ENCODE measurements at regions not wholly inside any gene's neighbourhood (a gene's known extent, or its start where the extent isn't known, plus 50 kb on each side); places are given as distances from the start of the nearest gene placed in this dataset.

GRCh38 chr14:37711831-37712475 is 116.5 kb downstream of the TTC6 start (continued):
- no peak for TF ChIP-seq RELA (CRISPR knock-in tag; IDR thresholded peaks at IDR 0.05)
- no peak for TF ChIP-seq RNF219 (CRISPR knock-in tag; IDR thresholded peaks at IDR 0.05)
- no peak for TF ChIP-seq ZNF33B (CRISPR knock-in tag; IDR thresholded peaks at IDR 0.05)
- TF ChIP-seq HMG20A (CRISPR knock-in tag; IDR thresholded peaks at IDR 0.05; ENCODE audit: borderline replicate concordance) = peak; percentile 94
- TF ChIP-seq AHR (CRISPR knock-in tag; IDR thresholded peaks at IDR 0.05) = no peak
- TF ChIP-seq HMGXB4 (CRISPR knock-in tag; IDR thresholded peaks at IDR 0.05; ENCODE audit: borderline replicate concordance in 1 of 2, low read depth in 1 of 2) = peak; percentile 35; a peak in 1 of 4 replicates
- TF ChIP-seq, protein P1, sequence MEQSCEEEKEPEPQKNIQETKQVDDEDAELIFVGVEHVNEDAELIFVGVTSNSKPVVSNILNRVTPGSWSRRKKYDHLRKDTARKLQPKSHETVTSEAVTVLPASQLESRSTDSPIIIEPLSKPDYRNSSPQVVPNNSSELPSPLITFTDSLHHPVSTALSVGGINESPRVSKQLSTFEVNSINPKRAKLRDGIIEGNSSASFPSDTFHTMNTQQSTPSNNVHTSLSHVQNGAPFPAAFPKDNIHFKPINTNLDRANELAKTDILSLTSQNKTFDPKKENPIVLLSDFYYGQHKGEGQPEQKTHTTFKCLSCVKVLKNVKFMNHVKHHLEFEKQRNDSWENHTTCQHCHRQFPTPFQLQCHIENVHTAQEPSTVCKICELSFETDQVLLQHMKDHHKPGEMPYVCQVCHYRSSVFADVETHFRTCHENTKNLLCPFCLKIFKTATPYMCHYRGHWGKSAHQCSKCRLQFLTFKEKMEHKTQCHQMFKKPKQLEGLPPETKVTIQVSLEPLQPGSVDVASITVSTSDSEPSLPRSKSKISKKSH (CRISPR knock-in tag; IDR thresholded peaks at IDR 0.05; ENCODE audit: borderline replicate concordance) = no peak
- TF ChIP-seq, protein P2, sequence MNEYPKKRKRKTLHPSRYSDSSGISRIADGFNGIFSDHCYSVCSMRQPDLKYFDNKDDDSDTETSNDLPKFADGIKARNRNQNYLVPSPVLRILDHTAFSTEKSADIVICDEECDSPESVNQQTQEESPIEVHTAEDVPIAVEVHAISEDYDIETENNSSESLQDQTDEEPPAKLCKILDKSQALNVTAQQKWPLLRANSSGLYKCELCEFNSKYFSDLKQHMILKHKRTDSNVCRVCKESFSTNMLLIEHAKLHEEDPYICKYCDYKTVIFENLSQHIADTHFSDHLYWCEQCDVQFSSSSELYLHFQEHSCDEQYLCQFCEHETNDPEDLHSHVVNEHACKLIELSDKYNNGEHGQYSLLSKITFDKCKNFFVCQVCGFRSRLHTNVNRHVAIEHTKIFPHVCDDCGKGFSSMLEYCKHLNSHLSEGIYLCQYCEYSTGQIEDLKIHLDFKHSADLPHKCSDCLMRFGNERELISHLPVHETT (CRISPR knock-in tag; conservative IDR thresholded peaks at IDR 0.05) = no peak
- no peak for TF ChIP-seq HMGA1 (CRISPR knock-in tag; conservative IDR thresholded peaks at IDR 0.05)
- TF ChIP-seq DPF2 (CRISPR knock-in tag; IDR thresholded peaks at IDR 0.05; ENCODE audit: borderline replicate concordance, low read depth) = peak; percentile 86; the same call in 1 of the 2 replicates
- no peak for TF ChIP-seq ATF3 (CRISPR knock-in tag; IDR thresholded peaks at IDR 0.05)
- TF ChIP-seq MAFK (conservative IDR thresholded peaks at IDR 0.05 in 1 of 2, IDR thresholded peaks at IDR 0.05 in 1 of 2; ENCODE audit: low read length in 2 of 2) = 0 out of 4 replicates have a peak, but pooled peaks of 1 of the 2 experiments have one; percentile 2
- TF ChIP-seq MED8 (CRISPR knock-in tag; IDR thresholded peaks at IDR 0.05; ENCODE audit: insufficient replicate concordance) = no peak
- no peak for TF ChIP-seq ZNF296 (CRISPR knock-in tag; conservative IDR thresholded peaks at IDR 0.05)
- TF ChIP-seq ZNF496 (CRISPR knock-in tag; IDR thresholded peaks at IDR 0.05; ENCODE audit: insufficient replicate concordance) = no peak
- peak; percentile 54; the same call in 1 of the 2 replicates for TF ChIP-seq ZNF570 (CRISPR knock-in tag; IDR thresholded peaks at IDR 0.05; ENCODE audit: borderline replicate concordance)
- TF ChIP-seq ZSCAN22 (CRISPR knock-in tag; IDR thresholded peaks at IDR 0.05) = no peak
- no peak for TF ChIP-seq TRIM24 (CRISPR knock-in tag; IDR thresholded peaks at IDR 0.05)
- TF ChIP-seq ELF3 (CRISPR knock-in tag; IDR thresholded peaks at IDR 0.05) = peak; percentile 80
- TF ChIP-seq ZNF772 (CRISPR knock-in tag; IDR thresholded peaks at IDR 0.05) = no peak; the same call in 1 of the 2 replicates
- no peak for TF ChIP-seq HOXA9 (CRISPR knock-in tag; IDR thresholded peaks at IDR 0.05; ENCODE audit: borderline replicate concordance)
- no peak for TF ChIP-seq TARDBP (CRISPR knock-in tag; IDR thresholded peaks at IDR 0.05)
- TF ChIP-seq DDIT3 (CRISPR knock-in tag; IDR thresholded peaks at IDR 0.05) = no peak
